Activated CD4-positive, alpha-beta T cell treated with anti-CD3 and anti-CD28 coated beads, Interleukin-2, amount 50 U/mL, for 24 hours (primary cell): ENCODE measurements at regions not wholly inside any gene's neighbourhood (a gene's known extent, or its start where the extent isn't known, plus 50 kb on each side); places are given as distances from the start of the nearest gene placed in this dataset.

Experiments
- DNase-seq, 2 donors: peaks; one replicate each; pipeline ENCODE4 v3.0.0-alpha.2; 2020; ENCODE audit warnings: low read depth in 1 of 2, low spot score in 1 of 2

DNA sequence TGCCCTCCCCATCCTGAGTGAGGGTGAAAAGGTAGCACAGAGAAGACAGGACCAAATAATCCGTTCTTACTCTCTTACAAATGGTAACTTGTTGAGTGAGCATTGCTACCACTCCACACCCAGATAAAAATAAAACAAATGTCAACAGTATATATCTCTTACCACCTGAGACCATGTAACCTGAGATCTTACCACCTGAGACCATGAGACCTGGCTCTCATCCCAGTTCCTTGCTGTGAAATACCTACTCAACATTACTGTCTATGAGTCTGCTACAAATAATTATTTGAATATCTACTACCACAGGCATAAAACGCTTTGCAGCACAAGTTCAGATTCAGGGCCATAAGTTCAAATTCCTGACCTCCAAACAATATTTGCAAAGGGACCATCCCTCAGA lies 234.7 kb downstream of the C1D start:
- no peak for DNase-seq

DNA sequence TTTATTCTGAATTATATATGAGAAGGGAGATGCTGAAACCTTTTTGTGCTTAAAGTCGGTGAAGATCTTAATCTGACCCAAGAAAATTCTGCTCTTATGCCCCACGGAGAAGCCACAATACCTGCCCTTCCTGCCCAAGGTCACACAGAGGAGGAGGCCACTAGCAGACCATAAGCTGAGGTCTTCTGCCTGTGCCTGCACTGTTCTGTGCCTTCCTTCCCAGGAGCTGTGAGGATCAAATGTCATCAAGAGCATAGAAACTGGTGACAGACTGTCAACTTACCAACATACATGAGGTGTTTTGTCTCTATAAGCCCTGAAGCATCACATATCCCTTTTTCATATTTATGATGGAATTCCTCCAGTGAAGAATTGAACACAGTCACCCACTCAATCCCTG lies 233.3 kb downstream of the C1D start:
- DNase-seq, result no peak

DNA sequence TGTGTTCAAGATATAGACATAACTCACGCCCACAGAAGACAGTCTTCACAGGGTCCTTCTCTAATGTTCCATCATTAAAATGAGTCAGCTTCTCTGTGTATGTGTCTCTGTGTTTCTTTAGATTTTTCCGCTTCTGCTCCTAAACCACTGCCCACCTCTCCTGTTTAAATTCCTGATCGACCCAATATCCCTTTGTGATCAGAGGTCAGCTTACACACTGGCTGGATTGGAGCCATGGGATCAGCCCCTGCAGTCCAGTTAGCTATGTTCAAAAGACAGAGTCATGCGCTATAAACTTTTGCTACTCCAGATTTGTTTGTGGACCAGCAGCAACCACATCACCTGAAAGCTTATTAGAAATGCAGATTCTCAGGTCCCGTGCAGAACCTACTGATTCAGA lies 229.2 kb downstream of the C1D start:
- DNase-seq, result no peak

DNA sequence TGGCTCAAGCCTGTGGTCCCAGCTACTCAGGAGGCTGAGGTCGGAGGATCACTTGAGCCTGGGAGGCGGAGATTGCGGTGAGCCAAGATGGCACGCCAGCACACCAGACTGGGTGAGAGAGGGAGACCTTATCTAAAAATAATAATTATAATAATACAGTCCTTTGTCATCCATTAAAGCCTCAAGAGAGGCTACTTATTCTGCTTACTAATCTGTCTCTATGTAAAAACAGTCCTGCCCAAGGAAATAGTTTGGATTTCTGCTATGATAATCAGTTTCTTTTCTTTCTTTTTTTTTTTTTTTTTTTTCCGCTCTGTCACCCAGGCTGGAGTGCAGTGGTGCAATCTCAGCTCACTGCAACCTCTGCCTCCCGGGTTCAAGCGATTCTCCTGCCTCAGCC lies 228.3 kb downstream of the C1D start:
- no peak for DNase-seq

DNA sequence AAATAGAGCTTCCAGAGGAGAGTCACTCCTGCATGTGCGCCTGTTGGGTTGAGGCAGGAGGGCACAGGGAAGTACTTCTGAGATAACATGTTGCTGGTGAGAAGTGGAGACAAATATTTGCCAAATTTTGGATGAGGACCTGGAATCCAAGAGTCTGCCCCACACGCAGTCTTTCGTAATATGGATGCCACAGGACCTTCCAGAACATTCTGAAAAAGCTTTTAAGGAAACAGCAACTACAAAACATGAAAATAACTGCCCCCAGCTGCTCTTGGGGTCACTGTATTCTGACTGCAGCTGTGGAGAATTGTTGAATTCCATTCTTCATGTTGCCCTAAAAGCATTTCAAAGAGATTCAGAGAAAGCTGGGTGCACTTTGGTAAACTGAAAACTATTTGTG lies 227.5 kb downstream of the C1D start:
- no peak for DNase-seq

DNA sequence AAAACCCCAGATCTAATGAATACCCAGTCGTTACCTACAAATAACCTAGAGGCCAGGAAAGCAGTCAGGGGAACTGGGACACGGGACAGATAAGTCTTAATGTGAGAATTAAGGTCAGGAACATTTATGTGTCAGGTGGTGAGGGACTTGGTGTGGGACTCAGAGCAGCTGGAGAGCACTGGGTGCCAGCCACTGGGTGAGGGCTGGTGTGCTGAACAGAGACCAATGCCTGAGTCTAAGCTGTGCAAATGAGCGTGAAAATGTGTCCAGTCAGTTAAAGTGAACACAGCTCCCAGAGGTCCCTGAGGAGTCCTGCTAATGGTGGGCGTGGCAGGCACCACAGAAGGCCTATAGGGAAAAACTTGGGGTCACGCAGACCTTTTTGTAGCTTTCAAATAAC lies 225.9 kb downstream of the C1D start:
- DNase-seq, result no peak

DNA sequence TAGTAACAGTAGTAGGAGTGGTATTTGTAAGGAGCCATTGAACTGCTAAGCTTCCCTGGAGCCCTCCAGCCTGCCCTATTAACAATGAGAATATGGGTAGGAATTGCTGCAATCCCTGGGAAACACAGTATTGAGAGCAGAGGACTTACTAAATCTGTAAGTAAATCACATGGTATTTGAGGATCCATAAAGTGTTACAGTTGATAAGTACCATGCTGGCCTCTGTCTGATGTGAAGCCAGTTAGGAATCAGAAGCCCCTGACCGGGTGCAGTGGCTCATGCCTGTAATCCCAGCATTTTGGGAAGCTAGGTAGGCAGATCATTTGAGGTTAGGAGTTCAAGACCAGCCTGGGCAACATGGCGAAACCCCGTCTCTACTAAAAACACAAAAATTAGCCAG lies 224.6 kb downstream of the C1D start:
- no peak for DNase-seq

DNA sequence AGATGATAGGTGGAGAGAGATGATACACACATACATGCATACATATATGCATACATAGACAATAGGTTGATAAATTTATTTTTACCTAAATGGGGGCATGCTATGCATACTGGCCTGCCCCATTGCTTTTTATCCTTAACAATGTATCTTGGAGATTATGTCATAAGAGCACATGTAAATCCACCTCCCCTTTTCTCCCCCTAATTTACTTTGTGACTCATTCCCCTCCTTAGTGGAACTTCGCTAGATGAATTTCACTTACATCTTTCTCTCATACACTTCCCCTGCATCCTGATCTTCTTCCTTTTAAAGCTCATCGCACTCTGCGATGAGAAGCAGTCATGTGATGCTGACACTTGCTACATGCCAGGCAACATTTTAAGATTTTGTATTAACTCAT lies 223.6 kb downstream of the C1D start:
- no peak for DNase-seq

DNA sequence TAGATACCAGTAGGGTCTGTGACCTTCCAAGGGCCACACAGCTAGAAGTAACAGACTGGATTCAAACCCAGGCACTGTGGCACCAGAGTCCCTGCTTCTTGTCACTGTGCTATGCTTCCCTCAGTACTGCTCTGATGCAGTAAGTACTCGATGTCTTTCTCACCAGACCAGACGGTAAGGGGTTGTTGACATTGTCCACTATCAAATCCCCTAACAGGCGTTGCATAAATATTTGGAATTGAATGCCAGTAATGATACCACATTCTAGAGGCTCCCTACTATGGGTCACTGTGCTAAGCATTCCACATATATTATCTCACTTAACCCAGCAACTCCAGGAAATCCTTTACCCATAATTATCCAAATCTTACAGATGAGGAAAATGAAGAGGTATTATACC lies 223.1 kb downstream of the C1D start:
- no peak for DNase-seq

DNA sequence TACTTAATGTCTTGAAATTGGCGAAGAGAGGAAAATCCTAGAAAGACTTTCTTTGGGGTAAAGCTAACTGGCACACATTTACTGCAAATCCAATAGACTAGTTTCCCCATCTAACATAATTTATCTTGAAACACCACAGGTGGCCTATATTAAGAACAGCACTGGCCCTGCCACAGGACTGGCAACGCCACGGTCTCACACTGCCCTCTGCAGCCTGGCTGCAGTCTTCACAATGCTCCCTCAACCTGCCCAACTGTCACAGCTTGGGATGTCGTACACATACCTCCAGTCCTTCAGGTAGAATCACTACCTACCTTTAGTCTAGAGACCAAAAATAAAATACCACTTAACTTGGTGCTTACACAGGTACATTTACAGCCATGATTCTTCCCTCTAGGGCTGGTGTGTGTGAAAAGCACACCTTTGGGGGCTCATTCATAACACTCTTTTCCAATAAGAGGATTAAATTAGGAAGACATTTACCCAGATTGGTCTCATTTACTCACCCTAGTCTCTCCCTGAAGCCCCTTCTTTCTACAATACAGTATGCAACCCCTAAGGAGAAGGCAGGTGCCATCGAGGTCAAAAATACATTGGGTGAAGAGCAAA lies 222.2 kb downstream of the C1D start:
- DNase-seq, result peak in 1 of 2 donors; percentile 2

DNA sequence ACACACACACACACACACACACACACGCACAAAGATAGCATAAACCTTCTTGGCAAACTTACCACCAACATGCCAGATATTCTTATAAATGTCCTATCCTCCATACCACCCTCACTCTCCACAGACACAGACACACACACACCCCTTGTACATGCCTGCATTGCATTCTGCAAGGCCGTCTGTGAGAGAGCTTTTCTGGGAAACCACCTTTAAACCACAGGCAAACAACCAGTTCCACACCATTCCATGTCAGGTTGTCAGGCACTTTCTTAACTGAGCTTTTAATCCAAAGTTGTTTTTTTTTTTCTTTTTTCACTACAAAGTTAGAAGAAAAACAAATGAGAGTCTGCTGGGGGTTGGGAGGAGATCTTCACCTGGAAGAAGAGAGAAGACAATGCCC lies 221.1 kb downstream of the C1D start:
- DNase-seq, result no peak

DNA sequence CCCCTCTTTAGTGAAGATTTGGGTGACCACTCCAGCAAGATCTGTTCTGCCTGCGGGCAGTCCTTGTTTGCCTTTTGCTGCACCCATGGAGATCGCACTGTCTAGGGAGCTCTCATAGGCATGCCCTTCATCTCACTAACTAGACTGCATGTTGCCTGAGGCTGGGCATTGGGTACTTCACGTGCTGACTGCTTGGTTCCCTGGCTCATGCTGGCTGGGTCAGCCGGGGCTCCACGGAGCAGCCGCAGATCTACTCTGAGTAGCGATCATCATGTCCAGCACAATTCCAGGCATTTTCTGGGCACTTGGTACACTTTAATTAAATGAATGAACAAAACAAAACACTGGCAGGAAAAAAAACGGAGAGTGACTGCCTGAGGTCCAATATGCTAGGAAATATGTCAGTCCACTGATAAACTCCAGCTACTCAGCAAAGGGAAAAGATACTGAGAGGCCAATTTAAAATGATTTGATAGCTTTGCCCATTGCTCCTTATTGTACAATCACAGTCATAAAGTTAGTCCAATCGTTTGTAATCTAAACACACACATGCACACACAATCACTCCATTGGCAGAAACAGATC lies 220.3 kb downstream of the C1D start:
- no peak for DNase-seq

DNA sequence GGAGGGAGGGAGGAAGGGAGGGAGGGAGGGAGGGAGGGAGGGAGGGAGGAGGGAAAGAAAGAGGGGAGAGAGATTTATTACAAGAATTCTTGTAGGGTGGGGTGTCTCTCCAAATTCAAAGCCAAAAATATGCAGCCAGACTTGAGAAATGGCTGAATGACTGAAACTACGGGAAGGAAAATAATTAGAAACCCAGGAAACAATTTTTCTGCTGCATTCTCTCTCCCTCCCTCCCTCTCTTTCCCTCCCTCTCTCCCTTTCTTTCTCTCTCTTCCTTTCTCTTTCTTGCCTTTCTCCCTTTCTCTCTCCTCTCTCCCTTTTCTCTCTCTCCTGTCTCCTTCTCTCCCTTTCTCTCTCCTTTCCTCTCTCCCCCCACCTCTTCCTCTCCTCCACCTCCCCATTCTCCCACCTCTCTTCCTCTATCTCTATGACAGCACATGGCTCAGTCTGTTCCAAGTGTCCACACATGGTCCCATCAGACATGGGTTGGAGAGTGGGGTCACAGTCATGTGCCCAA lies 218.7 kb downstream of the C1D start:
- no peak for DNase-seq

DNA sequence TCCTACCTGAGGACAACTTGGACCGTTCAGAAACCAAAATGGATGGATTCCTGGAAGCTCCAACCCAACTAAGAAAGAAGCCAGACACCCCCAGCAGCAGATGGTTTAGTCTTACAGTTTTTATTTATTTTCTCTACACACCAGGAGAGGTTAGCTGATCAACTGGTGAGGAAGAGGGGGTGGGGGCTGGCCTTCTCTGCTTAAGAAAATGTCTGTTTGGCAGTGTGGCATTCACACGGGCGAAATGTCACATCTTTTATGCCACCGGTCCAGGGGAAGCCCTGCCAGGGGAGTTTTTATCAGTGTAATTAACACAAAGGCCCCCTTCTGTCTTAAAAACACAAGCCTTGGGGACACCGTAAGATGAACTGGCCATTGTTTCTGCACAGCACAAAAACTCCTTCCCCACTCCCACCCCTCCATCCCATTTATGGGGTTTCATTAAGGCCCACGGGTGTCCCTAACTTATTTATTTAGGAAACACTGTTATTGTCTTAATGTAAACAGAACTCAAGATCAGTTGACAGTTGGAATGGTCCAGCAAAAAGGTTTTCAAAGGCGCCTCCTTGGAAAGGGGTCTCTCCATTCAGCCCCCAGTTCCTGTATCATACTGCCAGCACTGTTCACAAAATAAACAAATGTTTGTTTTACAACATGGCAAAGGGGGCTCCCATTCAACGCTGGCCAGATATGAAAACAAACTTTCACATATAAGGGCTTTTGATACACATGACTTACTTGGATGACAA lies 217.0 kb downstream of the C1D start:
- DNase-seq, result no peak

DNA sequence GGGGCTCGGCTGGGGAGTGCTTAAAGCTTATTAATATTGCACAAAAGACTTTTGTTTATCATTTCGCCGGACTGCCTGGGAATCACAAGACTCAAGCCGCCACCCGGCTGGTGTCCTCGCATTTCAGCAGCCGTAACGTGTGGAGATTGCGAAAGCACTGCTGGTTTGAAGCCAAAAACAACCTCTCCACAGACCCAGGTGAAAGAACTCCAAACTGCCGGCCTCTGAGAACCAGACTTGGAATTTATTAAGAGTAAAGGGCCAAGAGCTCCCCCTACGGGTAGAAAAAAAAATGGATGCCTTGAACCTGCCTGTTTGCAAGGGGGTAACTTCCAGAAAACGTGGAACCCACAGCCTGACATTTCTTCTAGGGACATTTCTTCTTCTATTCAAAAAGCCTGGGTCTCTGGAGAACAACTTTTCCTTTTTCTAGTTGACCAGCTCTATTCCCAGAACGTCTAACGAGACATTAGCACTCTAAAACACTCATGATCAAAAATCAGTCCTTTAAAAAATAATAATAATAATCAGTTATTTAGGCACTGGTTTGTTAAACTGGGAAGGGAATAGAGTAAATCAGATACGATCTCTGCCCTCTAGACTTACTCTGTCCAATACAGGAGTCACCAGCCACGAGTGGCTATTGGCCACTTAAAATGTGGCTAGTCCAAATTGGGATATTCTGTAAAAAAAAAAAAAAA lies 216.3 kb downstream of the C1D start:
- DNase-seq, result peak in 1 of 2 donors; percentile 12

DNA sequence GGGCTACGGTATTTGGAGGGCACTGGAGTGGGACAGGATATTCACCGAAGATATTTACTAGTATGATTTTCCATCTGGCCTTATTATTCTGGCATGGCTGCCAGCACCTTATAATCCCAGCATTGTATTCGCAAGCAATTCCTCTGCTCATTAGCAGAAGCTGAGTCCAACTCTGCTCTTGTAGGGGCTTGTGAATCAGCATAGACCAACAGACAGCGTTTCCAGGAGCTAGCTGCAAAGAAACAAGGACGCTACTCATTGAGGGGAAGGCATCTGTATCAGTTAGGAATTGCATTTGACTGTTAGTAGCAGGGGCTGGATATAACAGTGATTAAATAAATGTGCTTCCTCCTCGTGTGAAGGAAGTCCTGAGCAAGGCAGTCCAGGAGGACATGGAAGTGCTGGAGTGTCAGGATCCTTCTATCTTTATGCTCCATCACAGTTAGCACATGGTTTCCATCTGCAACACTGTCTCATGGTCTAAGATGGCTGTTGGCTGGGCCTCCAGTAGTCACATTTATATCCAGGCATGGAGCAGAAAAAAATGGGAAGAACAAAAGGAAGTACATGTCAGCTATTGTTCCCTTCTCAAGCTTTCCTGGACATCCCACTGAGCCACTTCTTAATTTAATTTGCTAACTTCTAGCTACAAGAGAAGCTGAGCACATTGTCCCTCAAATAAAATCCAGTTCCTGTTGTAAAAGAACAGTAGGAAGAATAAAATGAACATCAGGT lies 214.1 kb downstream of the C1D start:
- DNase-seq, result no peak

DNA sequence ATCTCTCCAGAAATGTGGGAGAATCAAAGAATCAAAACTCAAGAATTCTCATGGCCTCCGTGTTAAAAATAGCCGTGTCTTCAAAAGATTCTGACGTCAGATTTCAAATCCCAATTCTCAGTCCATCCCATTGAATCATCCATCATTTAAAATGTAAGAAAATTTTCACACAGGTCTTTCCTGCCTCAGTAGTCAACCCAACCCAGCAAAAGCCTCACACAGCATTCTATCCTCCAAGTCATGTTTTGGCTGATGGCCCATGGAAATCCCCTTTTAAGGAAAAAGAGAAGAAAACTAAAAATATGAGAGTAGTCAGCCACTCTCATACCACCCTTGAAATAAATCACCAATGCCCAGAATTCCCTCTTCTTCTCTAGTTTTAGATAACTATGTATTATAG lies 211.8 kb downstream of the C1D start:
- no peak for DNase-seq

DNA sequence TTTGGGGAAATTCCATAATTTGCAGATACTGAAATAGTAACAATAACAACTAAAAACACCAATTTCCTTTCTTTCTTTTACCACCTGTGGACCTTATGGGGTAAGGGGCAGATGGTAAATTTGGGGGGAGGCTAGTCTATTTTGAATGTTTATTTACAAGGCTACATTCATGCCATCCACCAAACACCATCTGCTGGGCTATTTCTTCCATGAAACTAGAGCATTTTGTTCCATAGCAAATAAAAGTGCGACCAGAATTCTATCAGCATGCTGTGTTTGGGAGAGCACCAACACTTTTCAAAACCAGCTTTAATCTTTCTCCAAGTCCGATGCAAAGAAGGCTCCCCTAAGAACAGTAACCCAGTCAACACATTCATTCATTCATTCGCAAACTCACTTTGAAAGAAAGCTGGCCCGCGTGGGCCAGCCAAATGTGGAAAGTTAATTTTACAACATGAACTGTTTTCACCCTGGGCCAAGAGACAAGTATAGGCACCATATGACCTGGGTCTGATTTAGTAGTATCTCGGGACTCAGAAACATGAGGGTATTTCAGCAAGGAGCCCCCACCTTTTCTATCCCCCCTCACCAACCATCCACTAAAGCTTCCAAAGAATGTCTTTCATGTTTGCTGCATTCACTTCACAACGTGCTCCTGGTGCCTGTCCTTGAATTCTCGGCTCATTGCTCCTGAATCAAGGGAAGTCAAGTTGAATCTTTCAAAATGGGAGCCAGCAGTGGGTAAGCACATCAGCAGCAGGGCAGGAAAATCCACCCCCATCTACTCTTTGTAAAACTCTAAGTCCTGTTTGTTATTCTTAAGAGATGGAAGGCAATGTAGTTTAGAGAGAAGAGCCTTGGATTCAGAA lies 210.6 kb downstream of the C1D start:
- DNase-seq, result no peak

DNA sequence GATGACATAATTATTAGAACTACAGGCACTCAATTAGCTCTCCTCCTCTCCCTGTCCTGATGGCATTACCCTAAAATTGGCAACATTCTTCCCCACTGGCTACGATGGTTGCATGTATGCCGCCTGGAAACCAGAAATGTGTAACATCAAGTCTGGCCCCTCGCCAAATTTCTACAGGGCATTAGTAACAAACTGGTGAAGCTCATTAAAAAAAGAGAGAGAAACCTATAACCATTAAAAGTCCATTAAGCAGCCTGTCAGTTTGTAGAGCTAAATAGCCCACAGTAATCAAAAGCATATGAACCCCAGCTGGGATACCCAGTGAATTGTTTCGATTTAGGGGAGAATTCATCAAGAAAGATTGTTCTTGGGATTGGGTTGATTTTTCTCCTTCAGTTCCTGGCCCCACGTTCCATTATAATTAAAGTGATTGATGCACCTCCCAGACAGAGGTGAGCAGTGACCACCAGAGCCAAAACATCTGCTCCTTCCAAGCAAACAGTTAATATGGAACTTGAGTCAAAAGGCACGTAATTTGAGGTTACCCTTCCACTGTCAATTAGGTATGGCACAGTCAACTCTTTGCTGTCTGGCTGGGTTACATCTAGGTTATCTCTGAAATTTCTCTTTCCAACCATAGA lies 208.6 kb downstream of the C1D start:
- no peak for DNase-seq

DNA sequence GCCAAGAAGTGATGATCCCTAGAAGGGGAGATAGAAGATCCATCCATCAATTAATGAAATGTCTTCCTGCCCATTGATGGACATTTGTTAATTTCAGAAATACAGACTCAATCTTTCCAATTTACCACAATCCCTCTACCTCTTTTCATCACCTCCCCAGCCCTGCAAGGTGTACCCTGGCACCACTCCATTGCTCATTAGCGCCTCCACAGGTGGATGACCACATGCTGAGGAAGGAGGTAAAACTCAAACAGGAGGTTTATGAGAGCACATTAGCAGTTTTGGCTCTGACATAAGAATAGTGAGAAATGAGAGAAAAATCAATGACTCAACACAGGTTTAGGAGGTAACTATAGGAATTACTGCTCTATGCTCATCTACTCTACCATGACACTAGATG lies 208.0 kb downstream of the C1D start:
- no peak for DNase-seq
